Esophagus muscularis mucosa (tissue), 4 donors: ENCODE measurements at regions not wholly inside any gene's neighbourhood (a gene's known extent, or its start where the extent isn't known, plus 50 kb on each side); places are given as distances from the start of the nearest gene placed in this dataset.

Experiments used
- DNase-seq: peaks from one replicate; pipeline ENCODE4 v3.0.0-alpha.2; 2017; ENCODE audit errors: extremely low spot score
- H3K27ac ChIP-seq, 4 donors: fragments of 200-600 bp; sonication (generic); replicated peaks in 1 of 4; 1 replicate in 3 of 4; 2 replicates in 1 of 4; pipeline ENCODE4 v1.5.1; 2016 to 2019; ENCODE audit warnings: mild to moderate bottlenecking in 1 of 4
- H3K27me3 ChIP-seq, 4 donors: fragments of 200-600 bp; sonication (generic); one replicate each; pipeline versions ENCODE4 v1.5.1 to v1.6.0; 2016 to 2019
- H3K36me3 ChIP-seq, 4 donors: fragments of 200-600 bp; sonication (generic); one replicate each; pipeline ENCODE4 v1.5.1; 2016 to 2019
- H3K4me1 ChIP-seq, 4 donors: fragments of 200-600 bp; sonication (generic); one replicate each; pipeline ENCODE4 v1.5.1; 2016 to 2019
- H3K4me3 ChIP-seq, 4 donors: fragments of 200-600 bp; sonication (generic); 1 replicate in 2 of 4; 2 replicates in 2 of 4; pipeline ENCODE4 v1.5.1; 2016 to 2019; ENCODE audit warnings: mild to moderate bottlenecking in 4 of 4, moderate library complexity in 1 of 4
- H3K9me3 ChIP-seq, 4 donors: fragments of 200-600 bp; sonication (generic); 1 replicate in 3 of 4; 2 replicates in 1 of 4; pipeline ENCODE4 v1.5.1; 2016 to 2019
- CTCF ChIP-seq, 3 experiments: fragments of 200-600 bp in 2 of 3; fragments of 450-650 bp in 1 of 3; sonication (generic) in 2 of 3; IDR thresholded peaks; one replicate each; pipeline ENCODE4 v1.5.1; 2017 to 2019; ENCODE audit warnings: antibody characterized with exemption in 3 of 3, mild to moderate bottlenecking in 2 of 3, moderate library complexity in 1 of 3
- EP300 ChIP-seq: sonication (generic); formaldehyde crosslinking; IDR thresholded peaks from one replicate; pipeline ENCODE4 v1.6.1; 2017; ENCODE audit warnings: antibody characterized with exemption
- POLR2A ChIP-seq: fragments of 450-650 bp; IDR thresholded peaks from one replicate; pipeline ENCODE4 v1.6.1; 2017; ENCODE audit warnings: antibody characterized with exemption, moderate library complexity, mild to moderate bottlenecking, low read depth
- POLR2AphosphoS5 ChIP-seq, 2 donors: sonication (generic); formaldehyde crosslinking; IDR thresholded peaks; one replicate each; pipeline ENCODE4 v1.6.1; 2017; ENCODE audit warnings: antibody characterized with exemption in 2 of 2
- WGBS: methylation state at CpG from one replicate; pipeline ENCODE4 v1.1.5; 2018; 5-methylcytosine and 5-hydroxymethylcytosine counted together
- intact Hi-C: fragments of 100-400 bp; cut with DNase I; formaldehyde crosslinking; loops from one replicate; pipeline ENCODE4 v1.15.1; 2023

GRCh38 chr3:18992709-18993108 lies 155.6 kb upstream of the KCNH8 start:
- Histone ChIP-seq H3K4me3 (no peak overlapping the region), H3K36me3 (no peaks in the 10 kb centered on the region), H3K27me3 (no peaks in the 10 kb centered on the region), H3K27ac (no peak overlapping the region), H3K4me1 (no peaks in the 10 kb centered on the region), H3K9me3 (no peaks in the 10 kb centered on the region)
- intact Hi-C loops, result no loop called here
- 84% methylated on average over 1 of the region's 1 CpG for WGBS
- no peak for DNase-seq
- TF ChIP-seq CTCF (IDR thresholded peaks at IDR 0.05) (no peak), EP300 (no peak), POLR2A (no peak)

DNA sequence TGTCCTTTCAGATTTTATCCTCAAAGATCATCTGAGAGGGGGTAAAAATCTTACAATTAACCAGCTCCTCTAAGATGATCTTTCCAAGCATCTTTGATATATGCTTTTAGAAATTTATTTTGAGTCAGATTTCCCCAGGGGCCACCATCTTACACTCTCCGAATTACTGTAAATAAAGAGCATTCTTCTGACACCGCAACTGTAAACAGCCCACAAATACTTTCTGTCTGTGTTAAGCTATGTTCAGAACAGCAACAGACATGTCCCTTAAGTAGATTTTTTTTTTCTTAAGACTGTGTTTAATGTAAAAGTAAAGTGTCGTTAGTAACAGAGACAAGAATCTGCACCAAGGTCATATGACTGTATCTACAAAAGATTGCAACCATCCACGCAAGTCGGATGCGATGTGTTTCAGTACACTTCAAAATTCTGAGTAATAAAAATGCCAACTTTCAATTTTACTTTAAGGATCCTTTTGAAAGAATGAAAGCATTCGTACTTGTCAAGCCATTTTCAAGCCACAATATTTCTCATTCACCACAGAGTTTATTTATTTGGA lies 159.0 kb upstream of the KCNH8 start:
- intact Hi-C loops, result no loop called here
- H3K9me3 ChIP-seq, result no peaks in the 10 kb centered on the region
- no peak for DNase-seq
- TF ChIP-seq POLR2AphosphoS5 (IDR thresholded peaks at IDR 0.05) (no peak), CTCF (IDR thresholded peaks at IDR 0.05) (no peak), POLR2A (no peak), EP300 (no peak)
- H3K36me3 ChIP-seq, result no peaks in the 10 kb centered on the region
- H3K27ac ChIP-seq, result no peak overlapping the region
- no peaks in the 10 kb centered on the region for H3K4me1 ChIP-seq
- no peaks in the 10 kb centered on the region for H3K27me3 ChIP-seq
- no peak overlapping the region for H3K4me3 ChIP-seq
- WGBS, result 65% methylated on average over 7 of the region's 7 CpGs

DNA sequence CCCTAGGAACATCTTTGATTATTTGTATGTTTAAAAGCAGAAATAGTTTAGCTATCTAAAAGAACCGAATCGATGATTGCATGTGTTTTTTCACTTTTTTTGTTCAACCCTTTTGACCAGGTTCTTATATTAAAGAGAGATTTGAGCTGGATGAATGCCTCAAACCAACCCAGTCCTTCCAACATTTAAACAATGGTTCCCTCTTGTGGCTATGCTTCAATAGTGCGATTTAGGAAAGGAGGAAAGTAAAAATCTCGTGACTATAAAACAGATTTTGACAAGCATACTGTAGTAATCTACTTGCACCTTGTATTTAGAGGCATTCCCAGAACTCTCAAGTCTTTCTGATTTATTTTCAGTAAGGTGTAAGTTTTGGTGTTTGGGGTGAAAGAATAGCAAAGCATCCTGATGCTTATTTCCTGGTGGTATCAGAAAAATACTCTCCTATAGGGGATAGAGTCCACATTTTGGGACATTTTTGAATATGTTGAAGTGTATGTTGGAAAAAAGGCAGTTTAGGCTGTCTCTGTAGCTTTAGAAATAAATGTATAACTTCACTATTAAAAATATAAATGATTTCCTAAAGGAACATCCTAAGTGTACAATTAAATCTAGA lies 159.6 kb upstream of the KCNH8 start:
- no peak overlapping the region for H3K4me3 ChIP-seq
- H3K27me3 ChIP-seq, result no peaks in the 10 kb centered on the region
- no peaks in the 10 kb centered on the region for H3K36me3 ChIP-seq
- no peaks in the 10 kb centered on the region for H3K4me1 ChIP-seq
- intact Hi-C loops, result no loop called here
- no peak overlapping the region for H3K27ac ChIP-seq
- TF ChIP-seq EP300 (no peak), CTCF (IDR thresholded peaks at IDR 0.05) (peak in 2 of 3 experiments; percentile 22 to 29), POLR2A (no peak), POLR2AphosphoS5 (IDR thresholded peaks at IDR 0.05) (no peak)
- no peaks in the 10 kb centered on the region for H3K9me3 ChIP-seq
- 7% methylated on average over 4 of the region's 4 CpGs for WGBS
- DNase-seq, result no peak

GRCh38 chr3:18987862-18988447 lies 160.4 kb upstream of the KCNH8 start:
- no peak for DNase-seq
- intact Hi-C loops, result no loop called here
- no peak overlapping the region for H3K4me3 ChIP-seq
- TF ChIP-seq EP300 (no peak), CTCF (IDR thresholded peaks at IDR 0.05) (no peak), POLR2A (no peak), POLR2AphosphoS5 (IDR thresholded peaks at IDR 0.05) (no peak)
- 60% methylated on average over 8 of the region's 8 CpGs for WGBS
- no peaks in the 10 kb centered on the region for H3K4me1 ChIP-seq
- H3K36me3 ChIP-seq, result no peaks in the 10 kb centered on the region
- H3K9me3 ChIP-seq, result no peaks in the 10 kb centered on the region
- no peak overlapping the region for H3K27ac ChIP-seq
- no peaks in the 10 kb centered on the region for H3K27me3 ChIP-seq
